ENCODE measurements at regions not wholly inside any gene's neighbourhood (a gene's known extent, or its start where the extent isn't known, plus 50 kb on each side); places are given as distances from the start of the nearest gene placed in this dataset.

GRCh38 chr2:23289671-23290070, 95.3 kb upstream of the KLHL29 start:
- no peak for TF ChIP-seq CTCF (conservative IDR thresholded peaks at IDR 0.05 in 1 of 2, IDR thresholded peaks at IDR 0.05 in 1 of 2; ENCODE audit: low read depth in 1 of 2, low read length in 2 of 2)
- TF ChIP-seq EZH2 (IDR thresholded peaks at IDR 0.05; ENCODE audit: low read length, missing control alignments): no peak
